Activated T-helper 1 cell treated with anti-CD3 and anti-CD28 coated beads, Interleukin-12 subunit alpha, Interleukin-12 subunit beta, Interleukin-2, Interleukin-4 antibody, amounts not matched to agents 30 ng/mL and 10 ng/mL and 1 ng/mL, durations not matched to agents 14 hours and 24 hours and 36 hours (primary cell): ENCODE measurements at regions not wholly inside any gene's neighbourhood (a gene's known extent, or its start where the extent isn't known, plus 50 kb on each side); places are given as distances from the start of the nearest gene placed in this dataset.

Experiments
- DNase-seq: peaks from one replicate; pipeline ENCODE4 v3.0.0; 2021; ENCODE audit warnings: low spot score
- H3K27ac Mint-ChIP-seq: one replicate; pipeline ENCODE4 v1.8.0; 2021; ENCODE audit warnings: mild to moderate bottlenecking, mixed read lengths
- H3K27me3 Mint-ChIP-seq: one replicate; pipeline ENCODE4 v1.8.0; 2022; ENCODE audit warnings: mild to moderate bottlenecking, moderate library complexity, mixed read lengths; ENCODE audit not compliant: insufficient read depth
- H3K36me3 Mint-ChIP-seq: one replicate; pipeline ENCODE4 v1.8.0; 2021; ENCODE audit warnings: low read depth, mixed read lengths
- H3K4me1 Mint-ChIP-seq: one replicate; pipeline ENCODE4 v1.8.0; 2021; ENCODE audit warnings: low read depth, mixed read lengths
- H3K4me3 Mint-ChIP-seq: one replicate; pipeline ENCODE4 v1.8.0; 2021; ENCODE audit warnings: mild to moderate bottlenecking, moderate library complexity, mixed read lengths
- H3K9me3 Mint-ChIP-seq: one replicate; pipeline ENCODE4 v1.8.0; 2021; ENCODE audit warnings: mixed read lengths
- intact Hi-C: fragments of 100-400 bp; cut with micrococcal nuclease; formaldehyde crosslinking; loops from one replicate; pipeline ENCODE4 v1.15.1; 2024

DNA sequence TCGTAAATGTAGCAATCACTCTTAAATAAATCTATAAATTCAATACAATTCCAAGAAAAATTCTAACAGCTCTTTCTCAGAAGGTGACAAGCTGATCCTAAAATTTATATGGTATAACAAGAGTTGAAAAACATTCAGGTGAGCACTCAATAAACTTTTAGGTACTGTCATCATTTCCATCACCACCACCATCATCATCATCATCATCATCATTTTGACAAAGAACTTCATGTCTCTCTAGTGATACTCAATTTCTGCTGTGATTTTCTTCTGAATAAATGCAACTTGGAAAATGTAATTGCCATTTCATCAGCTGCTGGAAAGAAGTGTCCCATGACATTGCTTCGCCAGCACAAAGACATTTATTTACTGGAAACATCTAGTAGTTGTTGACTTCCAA is 222.9 kb upstream of the IRX5 start:
- Mint-ChIP-seq H3K36me3 (no peaks in the 10 kb centered on the region), H3K27me3 (no peaks in the 10 kb centered on the region), H3K4me1 (no peaks in the 10 kb centered on the region), H3K27ac (no peak overlapping the region), H3K4me3 (no peak overlapping the region), H3K9me3 (no peaks in the 10 kb centered on the region)
- no peak for DNase-seq
- intact Hi-C loops: no loop called here

- H3K27me3 Mint-ChIP-seq: no peaks in the 10 kb centered on the region
- intact Hi-C loops: no loop called here
- H3K9me3 Mint-ChIP-seq: no peaks in the 10 kb centered on the region
Observed at GRCh38 chr16:54706406-54706805, 224.3 kb upstream of the IRX5 start.

DNA sequence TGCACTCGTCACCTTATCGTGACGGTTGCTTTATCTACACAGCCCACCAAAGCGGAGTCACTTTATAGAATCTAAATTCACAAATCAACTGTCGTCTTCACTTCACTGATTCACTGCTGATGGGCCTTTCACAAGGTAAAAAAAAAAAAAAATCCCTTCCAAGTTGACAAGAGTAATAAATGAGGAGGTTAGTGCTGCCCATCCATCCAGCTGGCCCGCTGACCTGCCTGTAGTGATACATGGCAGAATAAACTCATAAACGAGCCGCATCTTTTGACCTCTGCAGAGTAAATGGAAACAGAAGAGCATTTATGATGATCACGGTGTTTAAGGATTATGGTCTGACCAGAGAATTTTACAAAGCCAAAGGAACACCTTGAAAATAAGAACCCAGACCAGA is 227.3 kb upstream of the IRX5 start:
- Mint-ChIP-seq H3K9me3 (no peaks in the 10 kb centered on the region), H3K27me3 (no peaks in the 10 kb centered on the region), H3K36me3 (no peaks in the 10 kb centered on the region), H3K4me3 (no peak overlapping the region), H3K4me1 (no peaks in the 10 kb centered on the region), H3K27ac (no peak overlapping the region)
- intact Hi-C loops: no loop called here
- DNase-seq: no peak

More at GRCh38 chr16:54706406-54706805, 224.3 kb upstream of the IRX5 start:
- Mint-ChIP-seq H3K36me3 (no peaks in the 10 kb centered on the region), H3K27ac (no peak overlapping the region), H3K4me1 (no peaks in the 10 kb centered on the region), H3K4me3 (no peak overlapping the region)
- no peak for DNase-seq

DNA sequence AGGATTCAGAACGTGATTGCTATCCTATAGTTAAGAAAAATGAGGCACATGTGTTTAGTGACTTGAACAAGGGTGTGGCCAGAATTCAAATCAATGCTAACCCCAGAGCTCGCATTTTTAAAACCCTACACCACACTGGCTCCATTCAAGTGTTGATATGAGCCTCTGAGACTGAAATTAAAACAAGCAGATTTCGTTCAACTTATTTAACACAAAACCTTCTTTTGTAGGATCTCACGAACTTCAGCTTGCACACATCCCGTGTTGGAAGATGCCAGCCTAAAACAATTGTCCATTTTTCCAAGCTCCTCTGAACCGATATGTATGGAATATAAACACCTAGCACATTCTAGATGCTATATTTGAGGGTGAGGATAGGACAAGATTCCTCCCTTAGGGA is 231.0 kb upstream of the IRX5 start:
- intact Hi-C loops: no loop called here
- Mint-ChIP-seq H3K4me1 (no peaks in the 10 kb centered on the region), H3K27me3 (no peaks in the 10 kb centered on the region), H3K9me3 (no peaks in the 10 kb centered on the region), H3K36me3 (no peaks in the 10 kb centered on the region), H3K27ac (no peak overlapping the region), H3K4me3 (no peak overlapping the region)
- no peak for DNase-seq

- Mint-ChIP-seq H3K27me3 (no peaks in the 10 kb centered on the region), H3K4me3 (no peak overlapping the region), H3K36me3 (no peaks in the 10 kb centered on the region), H3K4me1 (no peaks in the 10 kb centered on the region), H3K9me3 (no peaks in the 10 kb centered on the region), H3K27ac (no peak overlapping the region)
- DNase-seq: no peak
- intact Hi-C loops: no loop called here
Observed at GRCh38 chr16:54697677-54698076, 233.0 kb upstream of the IRX5 start.

DNA sequence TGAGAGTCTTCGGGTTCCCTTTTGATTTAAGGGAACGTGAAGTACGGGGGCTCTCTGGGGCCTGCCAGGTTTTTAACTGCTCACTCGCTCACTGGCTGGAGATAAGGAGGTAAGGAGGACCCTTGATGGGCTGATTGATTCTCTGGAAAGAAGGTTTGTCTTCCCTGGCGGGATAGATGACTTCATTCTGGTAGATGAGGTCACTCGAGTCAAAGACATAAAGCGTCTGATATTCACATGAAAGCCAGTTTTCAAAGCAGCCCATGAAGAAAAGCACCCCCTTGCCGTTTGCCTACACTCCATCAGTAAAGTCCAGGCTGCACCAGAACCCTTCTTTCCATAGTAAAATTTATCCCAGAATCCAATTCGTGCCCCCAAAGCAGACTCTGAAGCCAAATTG is 233.7 kb upstream of the IRX5 start:
- no peak for DNase-seq
- intact Hi-C loops: no loop called here
- H3K27me3 Mint-ChIP-seq: no peaks in the 10 kb centered on the region
- H3K9me3 Mint-ChIP-seq: no peaks in the 10 kb centered on the region
- no peak overlapping the region for H3K4me3 Mint-ChIP-seq
- no peak overlapping the region for H3K27ac Mint-ChIP-seq
- no peaks in the 10 kb centered on the region for H3K36me3 Mint-ChIP-seq
- no peaks in the 10 kb centered on the region for H3K4me1 Mint-ChIP-seq

- Mint-ChIP-seq H3K27ac (no peak overlapping the region), H3K4me1 (no peaks in the 10 kb centered on the region), H3K9me3 (no peaks in the 10 kb centered on the region), H3K27me3 (no peaks in the 10 kb centered on the region), H3K36me3 (no peaks in the 10 kb centered on the region), H3K4me3 (no peak overlapping the region)
- no peak for DNase-seq
- intact Hi-C loops: no loop called here
Observed at GRCh38 chr16:54696522-54696921, 234.1 kb upstream of the IRX5 start.

DNA sequence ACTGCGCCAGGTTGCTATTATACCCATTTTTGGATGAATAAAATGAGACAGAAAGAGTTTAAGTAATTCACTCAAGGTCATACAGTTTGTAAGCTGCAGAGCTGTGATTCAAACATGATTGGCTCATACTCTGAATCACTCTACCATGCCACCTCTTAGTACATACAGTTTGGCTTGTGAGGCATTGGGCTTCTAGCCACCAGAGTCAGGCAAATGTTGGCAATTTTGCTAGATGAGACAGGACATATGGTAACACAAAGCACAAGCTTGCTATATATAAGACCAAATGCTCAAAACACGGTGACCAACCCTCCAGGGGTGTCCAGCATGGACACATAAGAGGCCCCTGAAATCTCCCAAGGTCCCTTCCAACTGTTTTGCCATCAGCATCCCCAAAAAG is 236.0 kb upstream of the IRX5 start:
- Mint-ChIP-seq H3K4me3 (no peak overlapping the region), H3K36me3 (no peaks in the 10 kb centered on the region), H3K27me3 (no peaks in the 10 kb centered on the region), H3K9me3 (no peaks in the 10 kb centered on the region), H3K27ac (no peak overlapping the region), H3K4me1 (no peaks in the 10 kb centered on the region)
- intact Hi-C loops: no loop called here
- no peak for DNase-seq

- intact Hi-C loops: no loop called here
- H3K27ac Mint-ChIP-seq: no peak overlapping the region
- no peak for DNase-seq
- no peaks in the 10 kb centered on the region for H3K27me3 Mint-ChIP-seq
- H3K4me3 Mint-ChIP-seq: no peak overlapping the region
- no peaks in the 10 kb centered on the region for H3K4me1 Mint-ChIP-seq
- no peaks in the 10 kb centered on the region for H3K36me3 Mint-ChIP-seq
- no peaks in the 10 kb centered on the region for H3K9me3 Mint-ChIP-seq
Observed at GRCh38 chr16:54693864-54694263, 236.8 kb upstream of the IRX5 start.

- no peaks in the 10 kb centered on the region for H3K4me1 Mint-ChIP-seq
- no peaks in the 10 kb centered on the region for H3K9me3 Mint-ChIP-seq
- H3K27ac Mint-ChIP-seq: no peak overlapping the region
- DNase-seq: no peak
- no peaks in the 10 kb centered on the region for H3K36me3 Mint-ChIP-seq
- H3K4me3 Mint-ChIP-seq: no peak overlapping the region
- no peaks in the 10 kb centered on the region for H3K27me3 Mint-ChIP-seq
- intact Hi-C loops: no loop called here
Observed at GRCh38 chr16:54690710-54691109, 240.0 kb upstream of the IRX5 start.

DNA sequence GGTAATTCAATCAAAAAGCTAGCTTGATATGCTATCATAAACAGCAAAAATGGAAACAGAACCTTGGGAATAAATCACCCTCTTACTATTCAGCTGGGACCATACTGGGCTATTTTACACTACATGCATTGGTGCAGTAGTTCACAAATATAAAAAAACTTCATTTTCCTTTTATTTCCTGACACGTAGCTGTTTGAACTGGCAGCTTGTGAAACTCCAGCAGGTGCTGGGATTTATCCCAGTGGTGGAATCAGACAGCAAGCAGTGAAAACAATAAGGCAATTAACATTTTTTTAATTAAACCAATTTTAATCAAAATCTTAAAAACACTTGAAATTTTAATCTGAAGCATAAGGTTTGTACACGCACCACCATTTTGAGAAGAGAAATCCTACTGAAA is 240.4 kb upstream of the IRX5 start:
- intact Hi-C loops: no loop called here
- Mint-ChIP-seq H3K4me1 (no peaks in the 10 kb centered on the region), H3K27me3 (no peaks in the 10 kb centered on the region), H3K4me3 (no peak overlapping the region), H3K9me3 (no peaks in the 10 kb centered on the region), H3K36me3 (no peaks in the 10 kb centered on the region), H3K27ac (no peak overlapping the region)
- no peak for DNase-seq

DNA sequence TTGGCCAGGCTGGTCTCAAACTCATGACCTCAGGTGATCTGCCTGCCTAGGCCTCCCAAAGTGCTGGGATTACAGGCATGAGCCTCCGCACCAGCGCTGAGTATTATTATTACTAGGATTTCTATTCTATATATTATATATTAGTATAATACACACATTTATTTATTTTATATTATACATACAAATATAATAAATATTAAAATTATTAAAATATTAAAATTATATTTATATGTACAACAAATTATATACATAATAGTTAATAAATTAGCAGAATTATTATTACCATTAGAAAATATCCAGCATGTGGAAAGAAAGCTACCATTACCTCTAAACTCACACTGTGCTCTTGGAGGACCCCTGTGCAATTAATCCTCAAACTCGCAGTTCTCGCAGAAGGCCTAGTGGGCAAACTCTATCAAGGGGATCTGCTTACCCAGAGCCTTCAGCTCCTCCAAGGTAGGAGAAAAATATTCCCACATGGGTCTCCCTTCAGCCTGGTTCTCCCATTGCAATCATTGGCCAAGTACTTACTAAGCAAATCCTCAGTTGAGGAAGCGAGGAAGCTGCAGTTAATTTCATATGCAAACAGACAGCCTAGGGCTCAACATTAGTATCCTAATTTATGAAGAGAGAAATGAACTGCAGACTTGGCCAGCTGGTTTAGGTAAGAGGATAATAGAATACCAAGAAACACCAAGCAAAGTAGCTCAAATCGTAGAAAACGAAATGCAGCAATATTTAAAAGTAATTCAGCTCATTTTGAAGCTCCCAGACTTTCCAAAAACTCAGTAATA is 241.4 kb upstream of the IRX5 start:
- Mint-ChIP-seq H3K9me3 (no peaks in the 10 kb centered on the region), H3K36me3 (no peaks in the 10 kb centered on the region), H3K4me1 (no peaks in the 10 kb centered on the region), H3K27me3 (no peaks in the 10 kb centered on the region), H3K4me3 (no peak overlapping the region), H3K27ac (no peak overlapping the region)
- no peak for DNase-seq
- intact Hi-C loops: no loop called here

GRCh38 chr16:54688339-54688738 is 242.3 kb upstream of the IRX5 start:
- no peaks in the 10 kb centered on the region for H3K27me3 Mint-ChIP-seq
- DNase-seq: no peak
- intact Hi-C loops: no loop called here
- no peaks in the 10 kb centered on the region for H3K4me1 Mint-ChIP-seq
- H3K36me3 Mint-ChIP-seq: no peaks in the 10 kb centered on the region
- no peaks in the 10 kb centered on the region for H3K9me3 Mint-ChIP-seq
- H3K4me3 Mint-ChIP-seq: no peak overlapping the region
- H3K27ac Mint-ChIP-seq: no peak overlapping the region
